ENCODE measurements at regions not wholly inside any gene's neighbourhood (a gene's known extent, or its start where the extent isn't known, plus 50 kb on each side); places are given as distances from the start of the nearest gene placed in this dataset.

DNA sequence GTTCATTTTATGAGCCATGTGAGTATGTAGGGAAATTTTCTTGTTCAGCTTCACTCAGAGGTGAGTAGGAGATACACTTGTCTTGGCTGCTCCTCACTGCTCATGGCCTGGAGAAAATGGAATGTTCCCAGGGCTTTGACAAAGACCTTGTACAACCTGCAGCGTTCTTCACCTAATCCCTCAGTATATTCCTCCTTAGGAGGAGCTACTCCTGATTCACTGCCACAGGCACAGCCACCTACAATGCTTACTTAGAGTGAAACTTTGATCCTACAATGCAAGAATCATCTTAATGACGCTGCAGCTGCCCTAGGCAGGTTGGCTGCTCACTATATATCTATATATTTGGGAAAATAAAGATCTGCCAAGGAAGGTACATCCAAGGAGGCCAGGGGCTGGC lies 364.2 kb downstream of the KLF5 start:
- TF ChIP-seq, protein P1, sequence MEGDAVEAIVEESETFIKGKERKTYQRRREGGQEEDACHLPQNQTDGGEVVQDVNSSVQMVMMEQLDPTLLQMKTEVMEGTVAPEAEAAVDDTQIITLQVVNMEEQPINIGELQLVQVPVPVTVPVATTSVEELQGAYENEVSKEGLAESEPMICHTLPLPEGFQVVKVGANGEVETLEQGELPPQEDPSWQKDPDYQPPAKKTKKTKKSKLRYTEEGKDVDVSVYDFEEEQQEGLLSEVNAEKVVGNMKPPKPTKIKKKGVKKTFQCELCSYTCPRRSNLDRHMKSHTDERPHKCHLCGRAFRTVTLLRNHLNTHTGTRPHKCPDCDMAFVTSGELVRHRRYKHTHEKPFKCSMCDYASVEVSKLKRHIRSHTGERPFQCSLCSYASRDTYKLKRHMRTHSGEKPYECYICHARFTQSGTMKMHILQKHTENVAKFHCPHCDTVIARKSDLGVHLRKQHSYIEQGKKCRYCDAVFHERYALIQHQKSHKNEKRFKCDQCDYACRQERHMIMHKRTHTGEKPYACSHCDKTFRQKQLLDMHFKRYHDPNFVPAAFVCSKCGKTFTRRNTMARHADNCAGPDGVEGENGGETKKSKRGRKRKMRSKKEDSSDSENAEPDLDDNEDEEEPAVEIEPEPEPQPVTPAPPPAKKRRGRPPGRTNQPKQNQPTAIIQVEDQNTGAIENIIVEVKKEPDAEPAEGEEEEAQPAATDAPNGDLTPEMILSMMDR (IDR thresholded peaks at IDR 0.05; ENCODE audit: insufficient read depth, low read length, severe bottlenecking) = no peak
- FAIRE-seq (no peak), DNase-seq (ENCODE audit: low read depth) (no peak)
- H3K27me3 ChIP-seq (ENCODE audit: control insufficient read depth, insufficient read depth, low read length) = no peaks in the 10 kb centered on the region
- no peaks in the 10 kb centered on the region for H3K36me3 ChIP-seq (ENCODE audit: control insufficient read depth, insufficient read depth, low read length)
- no peak overlapping the region for H3K4me3 ChIP-seq (ENCODE audit: low read depth, low read length)

DNA sequence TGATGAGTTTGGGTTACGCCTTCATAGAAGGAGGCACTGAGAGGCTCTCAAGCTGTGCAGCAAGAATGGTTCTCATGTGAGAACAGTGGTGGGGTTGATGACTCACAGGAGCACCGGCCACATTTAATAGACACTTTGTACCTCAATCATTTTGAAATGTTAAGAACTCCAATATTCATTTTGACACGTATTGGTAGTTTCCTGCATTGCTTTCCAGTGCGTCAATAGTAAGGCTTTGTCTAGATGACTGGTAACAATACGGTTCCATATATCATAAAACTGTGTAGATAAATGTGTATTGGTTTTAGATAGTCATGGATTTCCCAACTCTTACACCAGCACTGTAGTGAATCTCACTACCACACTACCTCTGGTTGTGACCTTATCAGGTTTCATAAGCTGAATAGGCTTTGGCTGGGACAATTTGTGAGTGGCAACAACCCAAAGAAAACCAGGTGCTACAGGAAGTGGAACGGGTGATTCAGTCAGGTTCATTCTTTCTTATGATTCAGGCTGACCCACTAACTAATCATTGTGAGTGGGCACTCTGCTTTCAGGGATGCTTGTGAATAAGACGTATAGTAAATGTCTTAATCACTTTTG lies 362.6 kb downstream of the KLF5 start:
- DNase-seq (ENCODE audit: low read depth) = peak; percentile 100
- no peaks in the 10 kb centered on the region for H3K36me3 ChIP-seq (ENCODE audit: control insufficient read depth, insufficient read depth, low read length)
- H3K4me3 ChIP-seq (ENCODE audit: low read depth, low read length) = no peak overlapping the region
- TF ChIP-seq, protein P1 (IDR thresholded peaks at IDR 0.05; ENCODE audit: insufficient read depth, low read length, severe bottlenecking) = no peak
- H3K27me3 ChIP-seq (ENCODE audit: control insufficient read depth, insufficient read depth, low read length) = no peaks in the 10 kb centered on the region
- peak; percentile 99 for FAIRE-seq

DNA sequence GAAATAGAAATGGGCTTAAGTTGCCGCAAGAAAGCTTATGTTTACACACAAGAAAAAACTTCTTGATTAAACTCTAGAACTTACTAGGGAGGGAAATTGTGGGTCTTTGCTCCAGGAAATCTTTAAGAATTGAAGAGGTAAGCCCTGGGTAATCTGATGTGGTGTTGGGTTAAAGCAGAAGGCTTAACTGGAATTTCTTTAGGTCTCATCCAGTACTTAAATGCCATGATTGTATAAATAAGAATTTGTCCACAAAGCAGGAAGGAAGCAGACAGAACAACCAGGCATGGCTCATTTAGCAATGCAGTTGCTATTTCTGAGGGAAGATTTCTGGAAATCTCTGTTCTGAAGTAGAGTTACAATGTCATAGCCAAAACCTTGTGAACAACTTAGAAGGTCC lies 360.4 kb downstream of the KLF5 start:
- no peaks in the 10 kb centered on the region for H3K36me3 ChIP-seq (ENCODE audit: control insufficient read depth, insufficient read depth, low read length)
- TF ChIP-seq, protein P1 (IDR thresholded peaks at IDR 0.05; ENCODE audit: insufficient read depth, low read length, severe bottlenecking) = no peak
- no peak for FAIRE-seq

DNA sequence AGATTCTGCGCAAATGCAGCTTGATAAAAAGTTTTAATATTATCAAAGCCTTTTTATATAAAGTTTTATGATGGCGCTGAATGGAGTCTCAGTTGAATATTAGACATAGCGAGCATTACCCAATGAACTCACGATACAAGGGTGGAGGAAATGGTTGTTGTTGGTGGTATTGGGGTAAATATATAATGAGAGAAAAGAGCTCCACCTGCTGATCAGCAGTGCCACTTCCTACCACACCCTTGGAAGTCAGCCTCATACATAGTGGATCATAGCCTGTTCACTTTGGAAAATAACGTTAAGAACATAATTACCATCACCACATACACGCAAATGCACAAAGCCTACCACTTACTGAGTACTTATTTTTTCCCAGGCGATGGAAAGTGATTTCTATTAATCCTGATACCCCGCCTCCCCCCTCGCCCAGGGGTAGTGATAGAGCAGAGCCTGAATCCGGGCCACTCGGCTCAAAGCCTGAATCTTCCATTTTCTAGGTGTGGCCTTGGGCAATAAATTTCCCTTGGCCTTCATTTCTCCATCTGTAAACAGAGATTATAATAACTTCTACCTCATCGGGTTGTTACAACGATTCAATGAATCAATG lies 358.3 kb downstream of the KLF5 start:
- DNase-seq (ENCODE audit: low read depth) (no peak), FAIRE-seq (no peak)
- Histone ChIP-seq H3K4me3 (ENCODE audit: low read depth, low read length) (no peak overlapping the region), H3K36me3 (ENCODE audit: control insufficient read depth, insufficient read depth, low read length) (no peaks in the 10 kb centered on the region), H3K27me3 (ENCODE audit: control insufficient read depth, insufficient read depth, low read length) (no peaks in the 10 kb centered on the region)
- TF ChIP-seq, protein P1 (IDR thresholded peaks at IDR 0.05; ENCODE audit: insufficient read depth, low read length, severe bottlenecking) = peak; percentile 13

More for the DNA sequence above, 360.4 kb downstream of the KLF5 start:
- DNase-seq (ENCODE audit: low read depth) = peak; percentile 46
- H3K27me3 ChIP-seq (ENCODE audit: control insufficient read depth, insufficient read depth, low read length) = no peaks in the 10 kb centered on the region
- H3K4me3 ChIP-seq (ENCODE audit: low read depth, low read length) = no peak overlapping the region

DNA sequence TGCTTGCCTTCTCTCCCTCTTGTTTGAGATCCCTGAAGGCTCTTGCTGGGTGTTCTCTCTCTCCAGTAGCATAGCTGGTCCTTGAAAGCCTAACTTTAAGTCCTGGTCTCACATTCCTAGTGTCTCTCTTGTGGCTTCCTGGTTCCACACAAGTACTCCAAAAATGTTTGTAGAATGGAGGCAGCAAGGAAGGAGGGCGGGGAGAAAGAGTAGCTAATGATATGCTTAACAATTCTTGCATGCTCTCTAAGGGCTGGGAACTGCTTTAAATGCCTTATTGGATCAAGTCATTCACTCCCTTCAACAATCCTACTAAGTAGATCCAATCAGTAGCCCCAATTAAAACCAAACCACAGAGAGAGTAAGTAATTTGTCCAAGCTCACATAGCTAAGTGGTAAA lies 357.3 kb downstream of the KLF5 start:
- no peak overlapping the region for H3K4me3 ChIP-seq (ENCODE audit: low read depth, low read length)
- DNase-seq (ENCODE audit: low read depth) (no peak), FAIRE-seq (no peak)
- H3K36me3 ChIP-seq (ENCODE audit: control insufficient read depth, insufficient read depth, low read length) = no peaks in the 10 kb centered on the region
- TF ChIP-seq, protein P1 (IDR thresholded peaks at IDR 0.05; ENCODE audit: insufficient read depth, low read length, severe bottlenecking) = no peak
- no peaks in the 10 kb centered on the region for H3K27me3 ChIP-seq (ENCODE audit: control insufficient read depth, insufficient read depth, low read length)

DNA sequence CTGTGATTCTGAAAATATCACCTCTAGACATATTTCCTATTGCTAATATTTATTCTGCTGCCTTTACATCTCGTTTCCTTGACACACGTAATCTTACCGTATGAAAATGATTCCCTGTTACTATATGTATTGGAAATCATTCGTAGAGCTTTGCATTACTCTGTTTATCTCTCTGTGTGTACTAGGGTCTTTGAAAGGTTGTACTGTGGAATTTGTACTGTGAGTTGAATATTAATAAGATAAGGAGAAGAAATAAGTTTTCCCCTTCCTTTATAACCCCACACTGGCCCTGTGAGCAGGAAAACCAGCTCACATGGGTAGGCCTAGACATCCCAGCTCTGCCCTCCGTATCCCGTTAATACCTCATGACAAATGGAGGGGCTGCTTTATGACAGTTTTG lies 354.9 kb downstream of the KLF5 start:
- DNase-seq (ENCODE audit: low read depth) = no peak
- no peaks in the 10 kb centered on the region for H3K36me3 ChIP-seq (ENCODE audit: control insufficient read depth, insufficient read depth, low read length)
- no peaks in the 10 kb centered on the region for H3K27me3 ChIP-seq (ENCODE audit: control insufficient read depth, insufficient read depth, low read length)
- no peak for FAIRE-seq
- no peak overlapping the region for H3K4me3 ChIP-seq (ENCODE audit: low read depth, low read length)
- TF ChIP-seq, protein P1 (IDR thresholded peaks at IDR 0.05; ENCODE audit: insufficient read depth, low read length, severe bottlenecking) = no peak
